Lower leg skin (tissue), 4 donors: ENCODE measurements at regions not wholly inside any gene's neighbourhood (a gene's known extent, or its start where the extent isn't known, plus 50 kb on each side); places are given as distances from the start of the nearest gene placed in this dataset.
"Not testable (repeated sequence)": the region's sequence is repeated elsewhere in the genome, so short reads cannot be mapped to it uniquely, and the experiment has no call there.

Experiments
- DNase-seq, 2 donors: peaks; one replicate each; pipeline ENCODE4 v3.0.0-alpha.2; 2019; ENCODE audit warnings: low spot score in 2 of 2
- H3K4me3 ChIP-seq: fragments of 200-600 bp; sonication (generic); 2 replicates; pipeline ENCODE4 v1.5.1; 2017; ENCODE audit warnings: mild to moderate bottlenecking, low read depth; ENCODE audit not compliant: poor library complexity, severe bottlenecking
- CTCF ChIP-seq, 3 donors: fragments of 450-650 bp; IDR thresholded peaks; one replicate each; pipeline ENCODE4 v1.5.1; 2016; ENCODE audit warnings: antibody characterized with exemption in 3 of 3, mild to moderate bottlenecking in 3 of 3, moderate library complexity in 2 of 3
- POLR2A ChIP-seq, 2 donors: fragments of 450-650 bp; IDR thresholded peaks; one replicate each; pipeline ENCODE4 v1.6.1; 2016 to 2017; ENCODE audit warnings: antibody characterized with exemption in 2 of 2, mild to moderate bottlenecking in 1 of 2, moderate library complexity in 1 of 2
- WGBS, 2 donors: methylation state at CpG; one replicate each; pipeline ENCODE4 v1.1.5; 2018; 5-methylcytosine and 5-hydroxymethylcytosine counted together
- intact Hi-C: fragments of 100-400 bp; cut with DNase I; formaldehyde crosslinking; loops from one replicate; pipeline ENCODE4 v1.15.0; 2023; ENCODE audit warnings: low total_unique reads

GRCh38 chr20:30593572-30593971, 663.9 kb upstream of the DEFB115 start:
- 63 to 76% methylated on average over 22 of the region's 22 CpGs for WGBS, 2 donors

GRCh38 chr20:30594112-30594511, 663.4 kb upstream of the DEFB115 start:
- intact Hi-C loops = no loop called here
- WGBS, 2 donors = 87 to 90% methylated on average over 18 of the region's 18 CpGs
- no peak for TF ChIP-seq POLR2A (IDR thresholded peaks at IDR 0.05)
- TF ChIP-seq CTCF (IDR thresholded peaks at IDR 0.05) = no peak
- H3K4me3 ChIP-seq = no peak overlapping the region
- DNase-seq = no peak

More at GRCh38 chr20:30593572-30593971, 663.9 kb upstream of the DEFB115 start:
- DNase-seq = no peak
- H3K4me3 ChIP-seq = no peak overlapping the region
- no peak for TF ChIP-seq CTCF (IDR thresholded peaks at IDR 0.05)
- no peak for TF ChIP-seq POLR2A (IDR thresholded peaks at IDR 0.05)
- intact Hi-C loops = no loop called here

- 87 to 92% methylated on average over 3 of the region's 3 CpGs for WGBS, 2 donors
- intact Hi-C loops = no loop called here
- H3K4me3 ChIP-seq = no peak overlapping the region
- DNase-seq = no peak
- TF ChIP-seq POLR2A (IDR thresholded peaks at IDR 0.05) = no peak
- no peak for TF ChIP-seq CTCF (IDR thresholded peaks at IDR 0.05)
Observed at GRCh38 chr20:30595698-30596097, 661.8 kb upstream of the DEFB115 start.

- 43 to 81% methylated on average over 2 of the region's 2 CpGs for WGBS, 2 donors
- intact Hi-C loops, H3K4me3 ChIP-seq, DNase-seq: not testable (repeated sequence)
Observed at GRCh38 chr20:30597429-30597828, 660.0 kb upstream of the DEFB115 start.

GRCh38 chr20:30598460-30599230, 658.8 kb upstream of the DEFB115 start:
- DNase-seq = no peak
- 79 to 80% methylated on average over 5 of the region's 5 CpGs for WGBS, 2 donors
- TF ChIP-seq CTCF (IDR thresholded peaks at IDR 0.05) (no peak), POLR2A (IDR thresholded peaks at IDR 0.05) (no peak)
- intact Hi-C loops = no loop called here
- no peak overlapping the region for H3K4me3 ChIP-seq

GRCh38 chr20:30599990-30600389, 657.5 kb upstream of the DEFB115 start:
- WGBS, 2 donors = 33 to 96% methylated on average over 1 to 2 of the region's 2 CpGs
- intact Hi-C loops = no loop called here
- H3K4me3 ChIP-seq = no peak overlapping the region
- no peak for DNase-seq
- TF ChIP-seq POLR2A (IDR thresholded peaks at IDR 0.05) = no peak
- TF ChIP-seq CTCF (IDR thresholded peaks at IDR 0.05) = no peak
